ENCODE measurements at regions not wholly inside any gene's neighbourhood (a gene's known extent, or its start where the extent isn't known, plus 50 kb on each side); places are given as distances from the start of the nearest gene placed in this dataset.

DNA sequence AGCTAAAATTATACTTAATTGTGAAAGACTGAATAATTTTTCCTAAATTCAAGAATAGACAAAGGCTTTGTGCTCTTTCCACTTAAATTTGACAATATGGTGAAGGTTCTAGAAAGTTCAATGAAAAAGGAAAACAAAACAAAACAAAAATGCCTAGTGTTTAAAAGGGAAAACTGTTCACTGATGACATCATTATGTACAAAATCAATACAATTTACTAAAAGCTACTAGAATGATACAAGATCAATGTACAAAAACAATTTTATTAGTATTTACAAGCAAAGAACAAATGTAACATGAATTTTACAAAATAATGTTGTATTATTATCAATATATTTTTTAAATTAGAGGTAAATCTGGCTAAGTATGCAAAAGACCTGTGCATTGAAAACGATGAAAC is 499.1 kb upstream of the FSIP2 start:
- H4K20me1 ChIP-seq (ENCODE audit: insufficient read depth, low read length): no peaks in the 10 kb centered on the region
- no peaks in the 10 kb centered on the region for H3K4me1 ChIP-seq (ENCODE audit: insufficient read depth, low read length)
- no peaks in the 10 kb centered on the region for H3K79me2 ChIP-seq (ENCODE audit: insufficient read depth, low read length)
- FAIRE-seq (no peak), DNase-seq (ENCODE audit: low read depth) (no peak)
- Mint-ChIP-seq H3K9me3 (ENCODE audit: unreplicated experiment) (peaks cover 6% of the 10 kb centered on the region), H3K36me3 (ENCODE audit: low read depth, unreplicated experiment) (no peaks in the 10 kb centered on the region), H3K27me3 (ENCODE audit: low read depth, unreplicated experiment) (no peaks in the 10 kb centered on the region), H3K4me3 (ENCODE audit: unreplicated experiment) (no peak overlapping the region), H3K4me1 (ENCODE audit: low read depth, unreplicated experiment) (no peaks in the 10 kb centered on the region), H3K27ac (ENCODE audit: unreplicated experiment) (no peak overlapping the region)
- no peak overlapping the region for H3K4me3 ChIP-seq (ENCODE audit: insufficient read depth, low read depth, low read length)
- no peak overlapping the region for H3K27ac ChIP-seq (ENCODE audit: low read depth, low read length)
- no peaks in the 10 kb centered on the region for H3K9me3 ChIP-seq (ENCODE audit: insufficient read depth, low read depth, low read length)
- H3K9ac ChIP-seq (ENCODE audit: low read length): no peak overlapping the region
- no peak overlapping the region for H2AFZ ChIP-seq (ENCODE audit: low read depth, low read length)
- no peaks in the 10 kb centered on the region for H3K36me3 ChIP-seq (ENCODE audit: insufficient read depth, low read length)
- no peaks in the 10 kb centered on the region for H3K27me3 ChIP-seq (ENCODE audit: insufficient read depth, low read length)
- TF ChIP-seq, protein P1, sequence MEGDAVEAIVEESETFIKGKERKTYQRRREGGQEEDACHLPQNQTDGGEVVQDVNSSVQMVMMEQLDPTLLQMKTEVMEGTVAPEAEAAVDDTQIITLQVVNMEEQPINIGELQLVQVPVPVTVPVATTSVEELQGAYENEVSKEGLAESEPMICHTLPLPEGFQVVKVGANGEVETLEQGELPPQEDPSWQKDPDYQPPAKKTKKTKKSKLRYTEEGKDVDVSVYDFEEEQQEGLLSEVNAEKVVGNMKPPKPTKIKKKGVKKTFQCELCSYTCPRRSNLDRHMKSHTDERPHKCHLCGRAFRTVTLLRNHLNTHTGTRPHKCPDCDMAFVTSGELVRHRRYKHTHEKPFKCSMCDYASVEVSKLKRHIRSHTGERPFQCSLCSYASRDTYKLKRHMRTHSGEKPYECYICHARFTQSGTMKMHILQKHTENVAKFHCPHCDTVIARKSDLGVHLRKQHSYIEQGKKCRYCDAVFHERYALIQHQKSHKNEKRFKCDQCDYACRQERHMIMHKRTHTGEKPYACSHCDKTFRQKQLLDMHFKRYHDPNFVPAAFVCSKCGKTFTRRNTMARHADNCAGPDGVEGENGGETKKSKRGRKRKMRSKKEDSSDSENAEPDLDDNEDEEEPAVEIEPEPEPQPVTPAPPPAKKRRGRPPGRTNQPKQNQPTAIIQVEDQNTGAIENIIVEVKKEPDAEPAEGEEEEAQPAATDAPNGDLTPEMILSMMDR (IDR thresholded peaks at IDR 0.05; ENCODE audit: insufficient read depth, low read depth, low read length): no peak
- no peak for TF ChIP-seq EZH2 (IDR thresholded peaks at IDR 0.05; ENCODE audit: insufficient read depth, low read length)
- H3K4me2 ChIP-seq (ENCODE audit: low read length): no peak overlapping the region

DNA sequence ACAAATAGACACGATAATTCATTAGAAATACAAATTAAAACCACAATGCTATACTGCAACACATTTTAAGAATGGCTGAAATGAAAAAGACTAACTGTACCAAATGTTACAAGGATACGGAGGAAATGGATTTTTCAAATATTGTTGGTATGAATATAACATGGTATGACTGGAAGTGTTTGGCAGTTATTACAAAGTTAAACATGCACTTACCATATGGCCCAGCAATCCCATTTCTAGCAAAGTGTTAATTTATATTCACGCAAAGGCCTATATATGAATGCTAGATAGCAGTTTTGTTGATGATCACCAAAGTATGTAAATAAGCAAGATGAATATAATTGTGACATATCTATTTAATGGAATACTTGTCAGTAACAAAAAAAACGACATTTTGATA is 497.8 kb upstream of the FSIP2 start:
- Mint-ChIP-seq H3K27ac (ENCODE audit: unreplicated experiment) (no peak overlapping the region), H3K9me3 (ENCODE audit: unreplicated experiment) (peaks cover 10% of the 10 kb centered on the region), H3K4me3 (ENCODE audit: unreplicated experiment) (no peak overlapping the region), H3K27me3 (ENCODE audit: low read depth, unreplicated experiment) (no peaks in the 10 kb centered on the region), H3K36me3 (ENCODE audit: low read depth, unreplicated experiment) (no peaks in the 10 kb centered on the region), H3K4me1 (ENCODE audit: low read depth, unreplicated experiment) (no peaks in the 10 kb centered on the region)
- FAIRE-seq (no peak), DNase-seq (ENCODE audit: low read depth) (no peak)
- H3K79me2 ChIP-seq (ENCODE audit: insufficient read depth, low read length): no peaks in the 10 kb centered on the region
- H3K27me3 ChIP-seq (ENCODE audit: insufficient read depth, low read length): no peaks in the 10 kb centered on the region
- H3K4me3 ChIP-seq (ENCODE audit: insufficient read depth, low read depth, low read length): no peak overlapping the region
- H2AFZ ChIP-seq (ENCODE audit: low read depth, low read length): no peak overlapping the region
- H3K4me1 ChIP-seq (ENCODE audit: insufficient read depth, low read length): no peaks in the 10 kb centered on the region
- H3K36me3 ChIP-seq (ENCODE audit: insufficient read depth, low read length): no peaks in the 10 kb centered on the region
- TF ChIP-seq, protein P1 (IDR thresholded peaks at IDR 0.05; ENCODE audit: insufficient read depth, low read depth, low read length): no peak
- TF ChIP-seq EZH2 (IDR thresholded peaks at IDR 0.05; ENCODE audit: insufficient read depth, low read length): no peak
- H3K9me3 ChIP-seq (ENCODE audit: insufficient read depth, low read depth, low read length): no peaks in the 10 kb centered on the region
- no peak overlapping the region for H3K9ac ChIP-seq (ENCODE audit: low read length)
- H4K20me1 ChIP-seq (ENCODE audit: insufficient read depth, low read length): no peaks in the 10 kb centered on the region
- no peak overlapping the region for H3K27ac ChIP-seq (ENCODE audit: low read depth, low read length)
- H3K4me2 ChIP-seq (ENCODE audit: low read length): no peak overlapping the region

DNA sequence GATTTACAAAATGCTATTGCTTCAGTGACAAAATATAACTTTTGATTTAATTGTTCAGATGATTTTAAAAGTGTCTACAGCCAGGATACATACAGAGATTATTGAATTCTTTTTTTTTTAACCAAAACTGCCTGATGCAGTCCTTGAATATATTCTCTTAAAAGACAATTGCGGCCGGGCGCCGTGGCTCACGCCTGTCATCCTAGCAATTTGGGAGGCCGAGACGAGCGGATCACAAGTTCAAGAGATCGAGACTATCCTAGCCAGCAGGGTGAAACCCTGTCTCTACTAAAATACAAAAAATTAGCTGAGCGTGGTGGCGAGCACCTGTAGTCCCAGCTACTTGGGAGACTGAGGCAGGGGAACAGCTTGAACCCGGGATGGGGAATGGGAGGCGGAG is 497.0 kb upstream of the FSIP2 start:
- Histone ChIP-seq H3K79me2 (ENCODE audit: insufficient read depth, low read length) (no peaks in the 10 kb centered on the region), H3K4me3 (ENCODE audit: insufficient read depth, low read depth, low read length) (no peak overlapping the region), H3K9me3 (ENCODE audit: insufficient read depth, low read depth, low read length) (no peaks in the 10 kb centered on the region), H3K36me3 (ENCODE audit: insufficient read depth, low read length) (no peaks in the 10 kb centered on the region), H2AFZ (ENCODE audit: low read depth, low read length) (no peak overlapping the region), H3K4me2 (ENCODE audit: low read length) (no peak overlapping the region), H3K27ac (ENCODE audit: low read depth, low read length) (no peak overlapping the region), H3K27me3 (ENCODE audit: insufficient read depth, low read length) (no peaks in the 10 kb centered on the region), H3K4me1 (ENCODE audit: insufficient read depth, low read length) (no peaks in the 10 kb centered on the region), H4K20me1 (ENCODE audit: insufficient read depth, low read length) (no peaks in the 10 kb centered on the region), H3K9ac (ENCODE audit: low read length) (no peak overlapping the region)
- DNase-seq (ENCODE audit: low read depth) (no peak), FAIRE-seq (no peak)
- Mint-ChIP-seq H3K36me3 (ENCODE audit: low read depth, unreplicated experiment) (no peaks in the 10 kb centered on the region), H3K27me3 (ENCODE audit: low read depth, unreplicated experiment) (no peaks in the 10 kb centered on the region), H3K4me1 (ENCODE audit: low read depth, unreplicated experiment) (no peaks in the 10 kb centered on the region), H3K9me3 (ENCODE audit: unreplicated experiment) (peaks cover 10% of the 10 kb centered on the region), H3K27ac (ENCODE audit: unreplicated experiment) (no peak overlapping the region), H3K4me3 (ENCODE audit: unreplicated experiment) (no peak overlapping the region)
- TF ChIP-seq, protein P1 (IDR thresholded peaks at IDR 0.05; ENCODE audit: insufficient read depth, low read depth, low read length): no peak
- TF ChIP-seq EZH2 (IDR thresholded peaks at IDR 0.05; ENCODE audit: insufficient read depth, low read length): no peak
